ENCODE measurements at regions not wholly inside any gene's neighbourhood (a gene's known extent, or its start where the extent isn't known, plus 50 kb on each side); places are given as distances from the start of the nearest gene placed in this dataset.

DNA sequence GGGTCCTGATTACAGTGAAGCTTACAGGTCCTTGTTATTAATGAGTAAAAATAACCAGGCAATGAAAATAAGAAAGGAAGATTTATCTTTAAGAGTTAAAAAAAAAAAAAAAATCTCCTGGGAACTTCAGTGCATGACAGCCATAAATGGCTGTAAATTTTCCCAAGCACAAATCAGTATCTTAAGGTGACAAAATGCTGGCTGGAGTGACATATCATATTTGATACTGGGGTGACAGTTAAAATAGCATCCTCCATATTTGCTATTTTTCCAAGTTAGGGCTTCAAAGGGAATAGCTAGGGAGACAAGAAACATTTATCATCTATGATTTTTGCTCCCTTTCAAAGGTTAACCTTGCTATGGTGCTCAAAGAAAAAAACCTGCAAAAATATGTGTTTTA lies 226.6 kb downstream of the PRDM2 start:
- no peak for DNase-seq

DNA sequence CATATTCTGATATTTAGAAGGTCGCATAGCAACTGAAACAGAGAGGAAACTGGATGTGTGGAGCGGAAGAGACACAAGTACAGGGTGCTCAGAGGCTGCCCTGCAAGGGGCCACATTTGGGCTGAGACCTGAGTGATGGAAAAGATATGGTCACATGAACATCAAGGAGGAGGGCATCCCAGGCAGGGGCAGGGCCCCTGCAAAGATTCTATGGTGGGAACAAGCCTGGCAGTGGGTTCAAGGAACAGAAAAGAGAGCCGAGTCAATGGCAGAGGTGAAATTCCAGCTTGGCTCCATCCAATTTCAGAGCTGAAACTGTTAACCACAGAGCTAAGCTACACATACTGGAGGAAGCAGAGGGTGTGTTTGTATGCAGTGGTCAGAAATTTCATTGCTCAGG lies 227.7 kb downstream of the PRDM2 start:
- no peak for DNase-seq

- no peak for DNase-seq
These were observed 229.3 kb downstream of the PRDM2 start for GRCh38 chr1:13929313-13929712.

DNA sequence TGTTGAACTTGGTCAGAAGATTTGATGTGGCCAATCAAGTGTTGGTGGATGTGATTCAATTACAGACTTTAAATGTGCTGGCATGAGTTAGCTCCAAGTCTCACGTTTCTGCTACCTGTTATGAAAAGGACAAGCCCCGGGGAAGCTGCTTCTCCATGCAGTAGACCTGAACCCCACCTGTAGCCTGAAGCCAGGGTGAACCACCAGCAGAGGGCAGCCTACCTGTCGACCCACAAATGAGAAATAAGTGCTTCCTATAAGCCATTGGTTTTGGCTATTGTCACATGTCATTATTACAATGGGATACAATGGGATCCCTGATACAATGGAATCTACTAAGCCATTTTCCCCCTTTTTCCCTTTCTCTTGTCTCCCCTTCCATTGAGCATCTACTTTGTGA lies 230.2 kb downstream of the PRDM2 start:
- no peak for DNase-seq

DNA sequence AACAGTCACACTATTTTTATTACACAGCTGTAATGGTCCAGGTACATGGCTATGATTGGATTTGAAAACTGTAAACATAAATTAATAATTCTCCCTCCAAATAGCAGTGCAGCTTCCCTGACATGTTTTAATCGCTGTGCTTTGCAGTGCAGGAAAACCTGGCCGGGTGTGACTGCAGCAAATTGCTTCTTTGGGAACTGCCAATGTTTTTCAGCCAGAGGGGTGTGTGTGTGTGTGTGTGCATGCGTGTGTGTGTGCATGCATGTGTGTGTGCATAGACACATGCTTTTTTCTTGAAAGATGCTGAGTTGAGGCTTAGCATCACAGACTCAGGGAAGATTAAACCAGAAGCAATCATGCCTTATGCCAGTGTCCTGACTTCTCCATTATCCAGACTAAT lies 231.2 kb downstream of the PRDM2 start:
- no peak for DNase-seq

GRCh38 chr1:13935336-13935735 lies 235.3 kb downstream of the PRDM2 start:
- no peak for DNase-seq

DNA sequence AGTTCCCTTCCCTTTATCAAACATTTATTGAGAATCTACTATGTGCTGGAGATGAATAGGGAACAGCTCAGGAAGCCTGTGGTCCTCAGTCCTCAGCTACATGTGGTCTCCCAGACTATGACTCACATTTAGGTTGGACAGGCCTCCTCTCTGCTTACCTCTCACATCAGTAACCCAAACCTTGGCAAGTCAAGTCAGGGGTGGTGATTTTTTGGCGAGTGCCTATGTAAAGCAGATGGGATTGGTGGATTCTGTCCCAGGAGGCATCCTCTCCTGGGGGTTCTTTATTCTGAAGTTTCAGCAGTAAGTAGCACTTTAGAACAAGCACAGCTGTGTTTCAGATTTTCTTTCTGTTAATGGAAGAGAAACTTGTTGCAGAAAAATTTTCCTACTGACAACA lies 241.3 kb downstream of the PRDM2 start:
- DNase-seq = no peak

GRCh38 chr1:13943055-13943454 lies 243.1 kb downstream of the PRDM2 start:
- no peak for DNase-seq

GRCh38 chr1:13945856-13946255 lies 245.9 kb downstream of the PRDM2 start:
- peak; percentile 51 for DNase-seq

GRCh38 chr1:13947658-13948057 lies 247.7 kb downstream of the PRDM2 start:
- no peak for DNase-seq

DNA sequence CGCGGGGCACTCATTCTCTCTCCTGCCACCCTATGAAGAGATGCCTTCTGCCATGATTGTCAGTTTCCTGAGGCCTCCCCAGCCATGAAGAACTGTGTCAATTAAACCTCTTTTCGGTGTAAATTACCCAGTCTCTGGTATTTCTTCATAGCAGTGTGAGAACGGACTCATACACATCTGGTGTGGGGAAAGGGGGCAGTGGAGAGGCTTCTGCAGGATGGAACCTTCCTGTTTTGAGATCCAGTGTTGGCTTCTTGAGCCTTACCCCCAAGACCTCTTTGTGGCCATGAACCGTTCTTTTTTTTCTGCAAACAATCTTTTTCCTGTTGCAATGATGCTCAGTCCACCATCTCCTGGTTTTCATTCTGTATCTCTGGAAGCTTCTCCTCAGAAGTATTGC lies 248.4 kb downstream of the PRDM2 start:
- no peak for DNase-seq

DNA sequence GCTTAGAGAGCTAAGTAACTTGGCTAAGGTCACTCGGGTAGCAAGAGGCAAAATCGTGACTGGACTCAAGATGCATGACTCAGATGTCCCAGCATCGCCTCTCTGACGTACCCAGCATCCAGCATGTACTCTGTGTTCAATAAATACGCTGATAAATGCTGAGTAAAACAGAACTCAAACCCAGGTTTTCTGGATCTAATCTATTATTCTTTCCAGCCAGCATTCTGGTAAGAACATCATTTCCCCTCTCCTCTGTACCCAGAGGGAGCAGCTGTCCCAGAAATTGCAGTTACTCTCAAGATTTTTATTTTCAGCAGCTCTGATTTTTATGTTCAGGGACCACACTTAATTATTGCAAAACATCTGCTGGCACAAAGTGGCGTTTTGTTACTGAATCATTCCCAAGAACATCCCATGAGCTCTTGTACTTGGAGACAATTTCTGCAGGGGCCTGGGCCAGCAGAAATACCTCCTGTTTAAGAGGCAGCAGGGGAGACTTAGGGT lies 249.0 kb downstream of the PRDM2 start:
- no peak for DNase-seq

DNA sequence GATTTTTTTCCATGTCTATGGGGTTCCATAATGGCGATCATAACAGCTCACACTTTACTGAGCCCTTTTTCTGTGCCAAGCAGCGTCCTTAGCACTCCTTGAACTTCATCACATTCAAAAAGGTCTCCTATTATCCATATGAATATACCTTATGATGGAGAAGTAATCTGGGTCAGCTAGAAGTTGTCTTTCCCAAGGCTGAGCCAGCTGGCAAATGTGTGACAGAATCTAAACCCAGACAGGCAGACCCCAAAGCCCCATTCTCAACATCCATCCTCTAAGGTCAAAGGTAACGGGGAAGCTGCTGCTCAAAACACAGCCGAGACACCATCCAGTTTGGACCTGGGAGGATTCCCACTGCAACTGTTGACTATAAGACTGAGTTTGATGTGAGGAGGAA lies 249.6 kb downstream of the PRDM2 start:
- DNase-seq = no peak

- DNase-seq = no peak
These were observed 250.6 kb downstream of the PRDM2 start for GRCh38 chr1:13950637-13951036.

- DNase-seq = no peak
These were observed 252.1 kb downstream of the PRDM2 start for GRCh38 chr1:13951793-13952751.

GRCh38 chr1:13952985-13953384 lies 253.0 kb downstream of the PRDM2 start:
- DNase-seq = no peak

DNA sequence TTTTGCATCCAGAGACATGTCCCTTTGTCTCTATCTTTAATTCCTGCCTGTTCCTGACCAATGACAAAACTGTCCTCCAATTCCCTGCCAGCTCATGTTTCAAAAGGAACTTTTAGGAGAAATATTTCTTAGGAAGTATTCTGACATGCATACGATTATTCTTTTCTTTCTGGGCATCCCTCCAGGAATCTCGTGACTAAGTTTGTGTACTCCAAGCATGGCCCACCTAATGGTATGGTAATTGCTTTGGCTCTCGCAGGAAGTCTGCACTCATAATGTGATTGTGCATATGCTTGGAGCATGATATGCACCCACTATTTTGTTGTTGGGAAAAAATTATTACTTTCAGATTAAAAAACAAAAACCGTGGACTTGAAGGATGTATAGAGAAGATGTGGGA lies 256.4 kb downstream of the PRDM2 start:
- DNase-seq = no peak

- DNase-seq = peak; percentile 19
These were observed 260.5 kb downstream of the PRDM2 start for GRCh38 chr1:13960375-13960987.

DNA sequence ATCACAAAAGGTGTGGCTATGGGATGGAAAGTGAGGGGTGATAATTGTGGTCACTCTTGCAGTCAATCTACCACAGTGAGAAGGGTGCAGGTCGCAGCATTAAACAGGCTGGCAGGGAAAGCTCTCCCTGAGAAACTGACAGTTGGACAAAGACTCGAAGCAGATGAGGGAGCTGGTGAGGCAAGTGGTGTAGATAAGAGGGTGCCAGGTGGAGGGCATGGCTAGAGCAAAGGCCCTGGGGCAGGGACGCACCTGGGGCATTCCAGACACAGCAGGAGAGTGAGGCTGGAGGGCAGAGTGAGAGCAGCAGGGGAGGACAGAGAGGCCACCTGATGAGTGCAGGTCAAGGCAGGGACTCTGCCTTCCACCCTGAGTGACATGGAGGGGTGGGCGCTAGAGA lies 264.8 kb downstream of the PRDM2 start:
- DNase-seq = no peak

DNA sequence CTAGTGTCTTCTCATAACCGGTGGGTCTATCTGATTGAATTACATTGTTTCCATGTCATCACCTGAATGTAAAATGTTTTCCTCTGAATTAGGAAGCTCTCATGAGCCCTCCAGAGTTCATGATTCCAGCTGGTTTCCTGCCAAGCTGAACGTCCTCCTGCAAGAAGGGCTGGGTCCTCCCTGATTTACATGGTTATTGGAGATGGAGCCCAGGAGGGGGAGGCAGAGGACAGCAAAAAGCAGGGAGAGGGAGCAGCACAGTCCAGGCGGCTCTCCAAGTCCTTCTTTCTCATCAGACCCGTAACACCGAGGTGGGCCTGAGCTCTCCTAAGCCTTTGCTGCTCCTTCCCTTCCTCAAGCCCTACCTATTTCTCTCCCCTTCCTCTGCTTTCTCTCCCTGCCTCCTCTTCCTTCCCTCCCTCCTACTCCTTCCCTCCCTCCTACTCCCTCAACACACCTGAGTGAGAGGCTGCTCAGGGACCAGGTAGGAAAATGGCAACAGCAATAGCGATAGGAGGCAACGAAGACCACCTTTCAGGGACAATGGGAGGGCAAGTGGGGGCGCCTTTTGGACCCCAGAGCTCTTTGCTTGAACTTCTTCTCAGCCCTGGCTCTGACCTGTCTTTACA lies 265.9 kb downstream of the PRDM2 start:
- peak; percentile 42 for DNase-seq

DNA sequence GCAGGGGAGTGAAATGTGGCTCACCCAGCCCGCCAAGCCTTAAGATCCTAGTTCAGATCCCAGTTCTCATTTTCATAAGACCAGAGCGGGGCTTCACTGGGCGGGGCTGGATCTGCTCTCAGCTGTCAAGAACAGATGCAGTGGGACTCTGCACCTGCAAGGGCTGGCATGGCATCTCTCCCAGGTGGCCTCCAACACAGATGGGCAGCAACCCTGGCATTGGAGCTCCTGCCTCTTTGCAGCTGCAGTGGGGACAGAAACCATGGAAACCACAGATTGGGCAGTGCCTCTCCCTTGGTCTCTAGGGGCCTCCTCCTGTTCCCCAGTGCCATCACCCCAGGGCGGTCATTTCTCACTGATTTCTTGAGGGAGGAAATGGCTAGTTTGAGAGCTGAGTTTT lies 267.7 kb downstream of the PRDM2 start:
- no peak for DNase-seq

- DNase-seq = no peak
These were observed 268.4 kb downstream of the PRDM2 start for GRCh38 chr1:13968361-13968760.

- no peak for DNase-seq
These were observed 270.8 kb downstream of the PRDM2 start for GRCh38 chr1:13970631-13971247.

All from DMS 273 treated with DMSO at 0.1 percent for 48 hours (cell line).